H1 (cell line): ENCODE measurements at regions not wholly inside any gene's neighbourhood (a gene's known extent, or its start where the extent isn't known, plus 50 kb on each side); places are given as distances from the start of the nearest gene placed in this dataset.

ENCODE experiments used
- CBX8 ChIP-seq: fragments of 300-800, 300-1000 bp; sonication (generic); IDR thresholded peaks from 2 replicates; pipeline ENCODE4 v1.7.1; 2016; ENCODE audit warnings: low read depth, low read length, borderline replicate concordance
- CTBP2 ChIP-seq: IDR thresholded peaks from 2 replicates; pipeline ENCODE4 v1.7.0; 2011; ENCODE audit warnings: borderline replicate concordance, mild to moderate bottlenecking, moderate library complexity, mixed read lengths, low read length; ENCODE audit not compliant: insufficient read depth, insufficient read length
- JUN ChIP-seq: IDR thresholded peaks from 2 replicates; pipeline ENCODE4 v1.6.1; 2011; ENCODE audit warnings: low read depth, mild to moderate bottlenecking, improper control_type of control experiment, low read length
- JUND ChIP-seq: IDR thresholded peaks from 2 replicates; pipeline ENCODE4 v1.6.1; 2011; ENCODE audit warnings: mild to moderate bottlenecking, improper control_type of control experiment, low read length
- MAFK ChIP-seq: IDR thresholded peaks from 2 replicates; pipeline ENCODE4 v1.6.1; 2012; ENCODE audit warnings: low read depth, mild to moderate bottlenecking, improper control_type of control experiment, low read length
- NRF1 ChIP-seq: IDR thresholded peaks from 2 replicates; pipeline ENCODE4 v1.6.1; 2011; ENCODE audit warnings: mild to moderate bottlenecking, low read depth, low read length, improper control_type of control experiment
- RXRA ChIP-seq: IDR thresholded peaks from 2 replicates; pipeline ENCODE4 v1.6.1; 2011; ENCODE audit warnings: low read depth, mild to moderate bottlenecking, low read length, moderate library complexity; ENCODE audit not compliant: insufficient read depth
- SP2 ChIP-seq: IDR thresholded peaks from 2 replicates; pipeline ENCODE4 v1.6.1; 2012; ENCODE audit warnings: mild to moderate bottlenecking, low read length, inconsistent platforms
- SRF ChIP-seq: IDR thresholded peaks from 2 replicates; pipeline ENCODE4 v1.6.1; 2011; ENCODE audit warnings: mild to moderate bottlenecking, low read depth, low read length, moderate library complexity
- TBP ChIP-seq: IDR thresholded peaks from 2 replicates; pipeline ENCODE4 v1.6.1; 2011; ENCODE audit warnings: low read depth, low read length, improper control_type of control experiment
- TCF12 ChIP-seq: IDR thresholded peaks from 2 replicates; pipeline ENCODE4 v1.6.1; 2011; ENCODE audit warnings: low read depth, mild to moderate bottlenecking, low read length
- TF ChIP-seq, protein P1 (sequence below): fragments of 300-600 bp; sonication (generic); IDR thresholded peaks from 2 replicates; pipeline ENCODE4 v1.7.1; 2012; ENCODE audit warnings: low read length, moderate library complexity, mild to moderate bottlenecking, inconsistent platforms; ENCODE audit not compliant: insufficient replicate concordance
- TF ChIP-seq, protein P2 (sequence below): IDR thresholded peaks from 2 replicates; pipeline ENCODE4 v1.6.1; 2011; ENCODE audit warnings: low read depth, mild to moderate bottlenecking, low read length; ENCODE audit not compliant: insufficient read depth

DNA sequence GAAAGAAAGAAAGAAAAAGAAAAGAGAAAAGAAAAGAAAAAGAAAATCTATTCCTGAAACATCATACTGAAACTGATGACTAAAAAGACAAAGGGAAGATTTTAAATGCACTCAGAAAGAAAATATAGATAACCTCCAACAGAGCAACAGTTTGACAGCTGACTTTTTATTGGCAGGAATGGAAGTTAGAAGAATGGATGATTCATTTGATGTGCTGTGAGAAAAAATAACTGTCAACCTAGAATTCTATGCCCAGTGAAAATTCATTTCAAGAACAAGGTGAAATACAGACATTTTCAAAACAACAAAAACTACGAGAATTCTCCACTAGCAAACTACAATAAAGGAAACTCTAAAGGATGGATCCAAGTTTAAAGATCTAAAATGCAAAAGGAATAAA lies 50.5 kb upstream of the HSPA12A start (continued):
- TF ChIP-seq, protein P1, sequence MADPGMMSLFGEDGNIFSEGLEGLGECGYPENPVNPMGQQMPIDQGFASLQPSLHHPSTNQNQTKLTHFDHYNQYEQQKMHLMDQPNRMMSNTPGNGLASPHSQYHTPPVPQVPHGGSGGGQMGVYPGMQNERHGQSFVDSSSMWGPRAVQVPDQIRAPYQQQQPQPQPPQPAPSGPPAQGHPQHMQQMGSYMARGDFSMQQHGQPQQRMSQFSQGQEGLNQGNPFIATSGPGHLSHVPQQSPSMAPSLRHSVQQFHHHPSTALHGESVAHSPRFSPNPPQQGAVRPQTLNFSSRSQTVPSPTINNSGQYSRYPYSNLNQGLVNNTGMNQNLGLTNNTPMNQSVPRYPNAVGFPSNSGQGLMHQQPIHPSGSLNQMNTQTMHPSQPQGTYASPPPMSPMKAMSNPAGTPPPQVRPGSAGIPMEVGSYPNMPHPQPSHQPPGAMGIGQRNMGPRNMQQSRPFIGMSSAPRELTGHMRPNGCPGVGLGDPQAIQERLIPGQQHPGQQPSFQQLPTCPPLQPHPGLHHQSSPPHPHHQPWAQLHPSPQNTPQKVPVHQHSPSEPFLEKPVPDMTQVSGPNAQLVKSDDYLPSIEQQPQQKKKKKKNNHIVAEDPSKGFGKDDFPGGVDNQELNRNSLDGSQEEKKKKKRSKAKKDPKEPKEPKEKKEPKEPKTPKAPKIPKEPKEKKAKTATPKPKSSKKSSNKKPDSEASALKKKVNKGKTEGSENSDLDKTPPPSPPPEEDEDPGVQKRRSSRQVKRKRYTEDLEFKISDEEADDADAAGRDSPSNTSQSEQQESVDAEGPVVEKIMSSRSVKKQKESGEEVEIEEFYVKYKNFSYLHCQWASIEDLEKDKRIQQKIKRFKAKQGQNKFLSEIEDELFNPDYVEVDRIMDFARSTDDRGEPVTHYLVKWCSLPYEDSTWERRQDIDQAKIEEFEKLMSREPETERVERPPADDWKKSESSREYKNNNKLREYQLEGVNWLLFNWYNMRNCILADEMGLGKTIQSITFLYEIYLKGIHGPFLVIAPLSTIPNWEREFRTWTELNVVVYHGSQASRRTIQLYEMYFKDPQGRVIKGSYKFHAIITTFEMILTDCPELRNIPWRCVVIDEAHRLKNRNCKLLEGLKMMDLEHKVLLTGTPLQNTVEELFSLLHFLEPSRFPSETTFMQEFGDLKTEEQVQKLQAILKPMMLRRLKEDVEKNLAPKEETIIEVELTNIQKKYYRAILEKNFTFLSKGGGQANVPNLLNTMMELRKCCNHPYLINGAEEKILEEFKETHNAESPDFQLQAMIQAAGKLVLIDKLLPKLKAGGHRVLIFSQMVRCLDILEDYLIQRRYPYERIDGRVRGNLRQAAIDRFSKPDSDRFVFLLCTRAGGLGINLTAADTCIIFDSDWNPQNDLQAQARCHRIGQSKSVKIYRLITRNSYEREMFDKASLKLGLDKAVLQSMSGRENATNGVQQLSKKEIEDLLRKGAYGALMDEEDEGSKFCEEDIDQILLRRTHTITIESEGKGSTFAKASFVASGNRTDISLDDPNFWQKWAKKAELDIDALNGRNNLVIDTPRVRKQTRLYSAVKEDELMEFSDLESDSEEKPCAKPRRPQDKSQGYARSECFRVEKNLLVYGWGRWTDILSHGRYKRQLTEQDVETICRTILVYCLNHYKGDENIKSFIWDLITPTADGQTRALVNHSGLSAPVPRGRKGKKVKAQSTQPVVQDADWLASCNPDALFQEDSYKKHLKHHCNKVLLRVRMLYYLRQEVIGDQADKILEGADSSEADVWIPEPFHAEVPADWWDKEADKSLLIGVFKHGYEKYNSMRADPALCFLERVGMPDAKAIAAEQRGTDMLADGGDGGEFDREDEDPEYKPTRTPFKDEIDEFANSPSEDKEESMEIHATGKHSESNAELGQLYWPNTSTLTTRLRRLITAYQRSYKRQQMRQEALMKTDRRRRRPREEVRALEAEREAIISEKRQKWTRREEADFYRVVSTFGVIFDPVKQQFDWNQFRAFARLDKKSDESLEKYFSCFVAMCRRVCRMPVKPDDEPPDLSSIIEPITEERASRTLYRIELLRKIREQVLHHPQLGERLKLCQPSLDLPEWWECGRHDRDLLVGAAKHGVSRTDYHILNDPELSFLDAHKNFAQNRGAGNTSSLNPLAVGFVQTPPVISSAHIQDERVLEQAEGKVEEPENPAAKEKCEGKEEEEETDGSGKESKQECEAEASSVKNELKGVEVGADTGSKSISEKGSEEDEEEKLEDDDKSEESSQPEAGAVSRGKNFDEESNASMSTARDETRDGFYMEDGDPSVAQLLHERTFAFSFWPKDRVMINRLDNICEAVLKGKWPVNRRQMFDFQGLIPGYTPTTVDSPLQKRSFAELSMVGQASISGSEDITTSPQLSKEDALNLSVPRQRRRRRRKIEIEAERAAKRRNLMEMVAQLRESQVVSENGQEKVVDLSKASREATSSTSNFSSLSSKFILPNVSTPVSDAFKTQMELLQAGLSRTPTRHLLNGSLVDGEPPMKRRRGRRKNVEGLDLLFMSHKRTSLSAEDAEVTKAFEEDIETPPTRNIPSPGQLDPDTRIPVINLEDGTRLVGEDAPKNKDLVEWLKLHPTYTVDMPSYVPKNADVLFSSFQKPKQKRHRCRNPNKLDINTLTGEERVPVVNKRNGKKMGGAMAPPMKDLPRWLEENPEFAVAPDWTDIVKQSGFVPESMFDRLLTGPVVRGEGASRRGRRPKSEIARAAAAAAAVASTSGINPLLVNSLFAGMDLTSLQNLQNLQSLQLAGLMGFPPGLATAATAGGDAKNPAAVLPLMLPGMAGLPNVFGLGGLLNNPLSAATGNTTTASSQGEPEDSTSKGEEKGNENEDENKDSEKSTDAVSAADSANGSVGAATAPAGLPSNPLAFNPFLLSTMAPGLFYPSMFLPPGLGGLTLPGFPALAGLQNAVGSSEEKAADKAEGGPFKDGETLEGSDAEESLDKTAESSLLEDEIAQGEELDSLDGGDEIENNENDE: no peak
- TF ChIP-seq SP2: no peak
- no peak for TF ChIP-seq RXRA
- TF ChIP-seq CTBP2: no peak
- TF ChIP-seq TCF12: no peak
- no peak for TF ChIP-seq CBX8
- TF ChIP-seq SRF: no peak
- no peak for TF ChIP-seq NRF1
- TF ChIP-seq, protein P2, sequence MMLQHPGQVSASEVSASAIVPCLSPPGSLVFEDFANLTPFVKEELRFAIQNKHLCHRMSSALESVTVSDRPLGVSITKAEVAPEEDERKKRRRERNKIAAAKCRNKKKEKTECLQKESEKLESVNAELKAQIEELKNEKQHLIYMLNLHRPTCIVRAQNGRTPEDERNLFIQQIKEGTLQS: no peak
- no peak for TF ChIP-seq JUND
- no peak for TF ChIP-seq JUN
- no peak for TF ChIP-seq TBP
- no peak for TF ChIP-seq MAFK
